Fibroblast of lung (primary cell): ENCODE measurements at regions not wholly inside any gene's neighbourhood (a gene's known extent, or its start where the extent isn't known, plus 50 kb on each side); places are given as distances from the start of the nearest gene placed in this dataset.

Experiments used
- CTCF ChIP-seq, 2 donors: IDR thresholded peaks in 1 of 2; conservative IDR thresholded peaks in 1 of 2; 1 replicate in 1 of 2; 2 replicates in 1 of 2; pipeline ENCODE4 v1.5.1; 2011 to 2012; ENCODE audit warnings: low read length in 2 of 2, control low read depth in 1 of 2, inconsistent platforms in 1 of 2, low read depth in 1 of 2, mild to moderate bottlenecking in 1 of 2
- EZH2 ChIP-seq: IDR thresholded peaks from 2 replicates; pipeline ENCODE4 v1.5.1; 2012; ENCODE audit warnings: low read length, control low read depth, mild to moderate bottlenecking; ENCODE audit errors: missing control alignments

- TF ChIP-seq CTCF (conservative IDR thresholded peaks at IDR 0.05 in 1 of 2, IDR thresholded peaks at IDR 0.05 in 1 of 2; ENCODE audit: low read depth in 1 of 2, low read length in 2 of 2) (no peak), EZH2 (no peak)
Observed at GRCh38 chr4:111821342-111821741, 323.9 kb upstream of the FAM241A start.
